Amygdala (tissue), 56 donors: ENCODE measurements at regions not wholly inside any gene's neighbourhood (a gene's known extent, or its start where the extent isn't known, plus 50 kb on each side); places are given as distances from the start of the nearest gene placed in this dataset.

ENCODE experiments used
- DNase-seq, 56 donors: peaks; one replicate each; lab custom pipeline; 2025; lab: John Stamatoyannopoulos, UW

DNA sequence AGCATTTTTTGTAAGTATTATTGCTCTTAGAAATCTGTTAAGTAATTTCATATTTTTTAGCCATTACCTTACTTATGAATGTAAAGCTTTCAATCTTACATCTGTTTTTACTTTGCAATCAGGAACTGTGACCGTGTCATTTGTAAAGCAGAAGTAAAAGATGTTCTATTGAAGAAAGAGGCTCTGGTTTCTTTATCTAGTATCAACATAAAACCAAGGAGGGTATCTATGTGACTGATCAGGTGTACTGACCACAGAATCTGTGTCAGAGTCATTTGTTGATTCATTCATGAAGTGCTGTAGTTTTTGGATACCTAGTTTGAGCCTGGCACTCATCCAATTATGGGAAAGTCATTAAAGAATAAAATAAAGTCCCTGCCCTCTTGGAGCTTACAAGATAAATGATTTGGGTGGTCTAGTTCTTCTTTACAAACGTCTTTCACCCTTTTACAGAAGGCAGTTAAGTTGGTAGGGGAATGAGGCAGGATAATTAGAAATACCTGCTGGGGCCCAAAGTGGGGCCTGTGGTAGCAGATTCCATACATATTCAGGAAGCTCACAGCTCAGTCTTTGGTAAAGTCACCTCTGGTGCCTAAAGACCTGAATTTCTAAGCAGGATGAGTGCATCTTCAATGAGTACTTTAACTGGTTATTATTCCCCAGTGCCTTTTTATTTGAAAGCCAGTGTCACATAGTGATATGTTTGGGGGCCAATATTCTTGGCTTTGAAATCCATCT, 260.6 kb upstream of the NT5C1B start:
- no peak for DNase-seq

DNA sequence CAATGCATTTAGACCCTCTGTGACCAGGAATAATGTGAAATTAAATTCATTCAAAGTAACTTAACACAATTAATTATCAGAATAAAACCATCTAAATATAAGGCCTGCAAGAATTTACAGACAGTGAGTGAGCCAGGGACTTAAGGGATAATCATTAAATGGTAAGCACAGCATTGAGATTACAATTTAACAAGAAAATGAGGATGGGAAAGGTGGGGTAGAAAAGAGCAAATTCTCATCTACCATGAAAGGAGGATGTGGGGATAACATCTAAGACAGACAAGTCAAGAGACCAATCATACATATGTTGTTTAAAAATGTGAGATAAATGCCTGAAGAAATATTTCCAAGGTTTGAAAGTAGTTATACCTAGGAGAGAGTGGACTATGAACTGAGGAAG, 259.3 kb upstream of the NT5C1B start:
- no peak for DNase-seq

DNA sequence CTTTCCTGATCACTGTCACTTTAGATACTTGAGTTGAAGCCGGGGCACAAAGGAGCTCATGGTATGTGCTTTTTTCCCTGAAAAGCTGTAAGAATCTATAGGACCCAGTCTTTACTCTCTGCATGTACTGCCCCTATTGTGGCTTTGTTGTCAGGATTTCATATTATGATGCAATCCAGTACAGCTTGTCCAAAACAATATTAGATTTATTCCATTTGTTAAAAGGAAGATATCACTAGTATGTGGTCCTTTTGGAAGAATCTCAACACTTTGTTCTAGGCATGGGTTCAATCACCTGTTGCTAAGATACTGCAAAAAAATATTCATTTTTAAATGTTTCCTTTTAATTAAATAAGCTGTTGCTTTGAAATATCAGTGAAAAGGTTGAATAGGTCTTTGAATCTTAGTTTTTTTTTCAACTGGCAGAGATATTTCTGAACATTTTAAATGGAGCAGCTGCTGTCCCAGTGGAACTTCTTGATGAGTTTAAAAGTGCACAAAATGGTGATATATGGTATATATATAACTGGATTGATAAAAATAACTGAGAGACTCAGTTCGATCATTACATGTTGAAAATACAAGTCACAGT, 256.6 kb upstream of the NT5C1B start:
- no peak for DNase-seq

DNA sequence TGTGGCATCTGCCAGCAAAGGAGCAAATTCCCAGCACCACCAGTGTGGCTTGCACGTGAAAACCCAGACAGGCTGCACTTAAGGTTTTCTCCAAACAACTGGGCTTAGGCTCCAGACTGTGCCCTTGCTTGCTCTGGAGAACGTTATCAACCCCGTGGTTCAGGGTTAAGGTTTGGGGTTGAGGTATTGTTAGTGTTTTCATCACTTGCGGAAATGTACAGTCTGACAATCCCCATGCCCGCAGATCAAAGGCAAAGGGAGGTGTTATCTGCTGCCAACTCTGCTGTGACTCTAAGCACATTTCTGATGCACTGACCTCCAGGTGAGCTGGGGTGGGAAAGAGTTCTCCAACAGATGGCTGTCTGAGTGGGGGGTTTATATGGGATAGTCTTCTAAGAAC, 253.5 kb upstream of the NT5C1B start:
- no peak for DNase-seq

DNA sequence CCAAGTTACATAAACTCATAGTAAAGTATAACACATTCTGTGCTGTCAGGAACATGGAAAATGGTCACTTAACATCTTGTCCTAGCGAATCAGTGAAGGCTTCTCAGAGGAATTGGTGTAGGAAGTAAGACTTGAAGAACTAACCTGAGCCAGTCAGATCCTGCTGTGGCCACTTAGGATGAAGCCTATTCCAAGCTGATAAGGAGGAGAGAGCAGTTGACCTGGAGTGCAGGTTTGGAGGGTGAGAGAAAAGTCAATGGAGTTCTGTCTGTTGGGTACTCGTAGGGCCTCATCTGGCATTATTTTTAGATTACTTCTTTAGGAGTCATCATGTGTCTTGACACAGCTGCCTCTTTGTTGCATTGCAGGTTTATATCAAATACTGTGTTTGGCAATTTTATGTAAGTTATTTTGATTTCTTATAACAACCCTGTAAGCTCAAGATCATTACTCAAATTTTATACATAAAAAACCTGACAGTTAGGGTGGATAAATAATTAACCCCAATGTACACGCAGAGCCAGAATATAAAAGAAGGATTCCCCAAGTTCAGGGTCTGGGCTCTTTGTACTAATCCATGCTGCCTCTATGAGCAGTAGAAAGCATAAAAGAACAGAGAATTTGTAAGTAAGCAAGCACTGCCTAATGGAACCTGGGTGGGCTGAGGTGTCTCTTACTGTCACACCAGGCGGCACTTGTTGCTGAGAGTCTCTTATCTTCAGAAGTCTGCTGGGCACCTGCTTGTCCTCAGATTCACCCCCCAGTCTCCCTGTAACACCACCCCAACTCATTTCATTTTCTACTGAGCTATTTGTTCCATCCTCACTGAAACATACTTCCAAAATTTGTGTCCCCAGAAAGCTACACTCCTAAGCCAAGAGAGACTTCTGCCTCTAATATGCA, 252.1 kb upstream of the NT5C1B start:
- DNase-seq = no peak

DNA sequence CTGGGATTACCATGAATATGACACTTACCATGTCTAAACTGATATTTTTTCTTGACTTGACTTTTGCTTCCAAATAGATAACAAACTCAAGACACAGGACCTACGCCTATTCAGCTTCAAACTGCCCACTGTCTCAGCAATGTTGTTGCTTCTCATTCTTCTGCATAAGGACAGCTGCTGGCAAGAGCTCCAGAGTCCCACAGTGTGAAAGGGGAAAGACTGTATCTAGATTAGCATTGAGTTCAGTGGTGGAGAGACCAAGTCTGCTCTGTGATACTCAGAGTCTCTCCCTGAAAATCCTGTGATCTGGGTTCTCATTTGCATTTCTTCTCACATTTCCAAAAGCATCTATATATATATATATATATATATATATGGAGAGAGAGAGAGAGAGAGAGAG, 247.9 kb upstream of the NT5C1B start:
- DNase-seq = no peak

DNA sequence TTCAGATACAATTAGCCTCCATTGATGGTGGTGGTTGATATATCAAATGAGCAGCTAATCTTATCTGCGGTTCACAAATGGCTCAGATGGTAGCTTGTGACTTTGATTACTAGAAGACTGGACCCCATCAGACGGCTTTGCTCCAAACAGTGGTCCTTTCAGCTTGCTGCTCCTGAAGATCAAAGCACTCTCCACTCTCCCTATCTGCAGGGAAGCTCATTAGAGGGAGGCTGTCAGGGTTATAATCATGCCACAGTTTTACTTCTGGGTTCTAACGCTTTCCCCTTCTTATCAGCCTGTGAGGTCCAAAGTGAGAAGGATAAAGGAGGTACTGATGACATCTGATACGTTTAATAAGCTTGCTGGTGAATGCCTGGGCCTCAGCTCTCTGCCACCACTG, 247.1 kb upstream of the NT5C1B start:
- DNase-seq = no peak

DNA sequence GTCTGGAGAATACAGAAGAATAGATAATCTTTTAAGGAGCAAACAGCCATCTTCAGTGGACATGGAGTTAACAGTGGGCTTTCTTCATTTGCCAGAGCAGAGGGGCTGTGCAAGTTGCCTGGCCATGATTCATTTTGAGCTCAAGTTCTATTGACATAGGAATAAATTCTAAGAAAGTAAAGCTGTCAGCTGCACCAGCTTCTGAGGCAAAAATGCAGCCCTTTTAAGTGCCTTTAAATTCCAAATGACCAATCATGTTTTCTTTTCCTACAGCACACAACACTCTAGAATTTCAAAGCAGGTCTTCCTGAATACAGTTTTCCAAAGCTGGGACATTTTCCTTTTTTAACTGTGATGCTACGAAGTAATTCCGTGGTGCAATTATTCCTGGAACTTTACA, 246.4 kb upstream of the NT5C1B start:
- DNase-seq = no peak

DNA sequence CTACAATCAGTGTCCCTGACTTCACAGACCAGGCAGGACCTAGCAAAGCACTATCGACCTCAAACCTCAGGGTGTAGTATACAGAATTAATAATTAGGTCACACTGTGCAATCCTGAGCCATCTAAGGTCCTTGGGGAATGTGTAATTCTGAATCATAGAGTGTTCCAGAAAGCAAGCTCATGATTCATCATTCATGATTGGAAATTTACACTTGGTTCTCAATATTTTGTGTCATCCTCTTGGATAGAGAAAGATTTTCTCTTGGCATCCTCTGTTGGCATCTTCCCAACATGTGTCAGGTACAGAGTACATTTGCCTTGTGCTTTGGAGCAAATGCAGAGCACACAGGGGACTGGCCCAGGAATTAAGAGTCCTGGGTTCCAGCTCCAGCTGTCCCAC, 245.0 kb upstream of the NT5C1B start:
- DNase-seq = no peak

DNA sequence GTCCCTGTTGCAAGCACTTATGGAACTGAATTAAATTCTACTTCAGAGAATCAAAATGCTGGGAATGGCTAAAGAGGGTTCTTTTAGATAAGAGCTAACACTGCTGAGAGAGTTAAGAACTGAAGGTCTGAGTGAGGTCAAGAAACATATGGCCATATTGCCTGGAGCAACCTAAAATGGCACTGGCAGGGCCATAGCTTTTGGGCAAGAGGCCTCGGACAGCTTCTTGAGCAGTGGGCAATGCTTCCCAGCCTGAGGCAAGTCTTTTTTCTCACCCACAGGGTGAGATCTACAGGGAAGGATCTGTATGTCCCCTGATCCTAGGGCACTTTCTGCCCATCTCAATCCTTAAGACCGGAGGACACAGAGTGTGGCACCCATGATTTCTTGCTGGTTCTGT, 244.6 kb upstream of the NT5C1B start:
- DNase-seq = no peak

DNA sequence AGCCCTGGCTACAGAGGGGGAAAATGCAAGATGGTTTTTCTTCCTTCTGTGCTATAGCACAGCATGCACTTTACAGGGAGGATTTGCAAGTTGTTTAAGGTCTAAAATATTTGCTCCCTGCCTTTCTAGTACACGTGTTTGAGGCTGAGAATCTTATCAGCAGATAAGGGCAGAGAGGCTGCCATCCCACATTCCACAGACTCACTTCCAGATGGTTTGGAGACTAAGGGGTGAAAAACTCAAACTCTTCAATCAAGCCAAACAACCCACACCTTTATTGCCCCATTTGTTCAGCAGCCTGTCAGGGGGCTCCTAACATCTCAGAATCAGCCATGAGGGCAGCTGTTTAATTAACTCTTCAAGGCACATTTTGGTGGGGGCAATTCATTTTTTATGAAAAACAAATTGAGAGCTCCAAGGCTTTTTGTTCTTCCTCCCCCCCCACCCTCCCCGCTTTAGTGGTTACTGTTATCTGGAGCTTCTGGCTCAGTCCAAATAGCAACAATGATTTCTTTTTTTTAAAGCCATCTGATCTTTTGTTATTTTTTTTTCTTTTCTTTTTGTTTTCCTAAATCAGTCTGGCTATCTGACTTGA, 242.6 kb upstream of the NT5C1B start:
- DNase-seq = no peak

DNA sequence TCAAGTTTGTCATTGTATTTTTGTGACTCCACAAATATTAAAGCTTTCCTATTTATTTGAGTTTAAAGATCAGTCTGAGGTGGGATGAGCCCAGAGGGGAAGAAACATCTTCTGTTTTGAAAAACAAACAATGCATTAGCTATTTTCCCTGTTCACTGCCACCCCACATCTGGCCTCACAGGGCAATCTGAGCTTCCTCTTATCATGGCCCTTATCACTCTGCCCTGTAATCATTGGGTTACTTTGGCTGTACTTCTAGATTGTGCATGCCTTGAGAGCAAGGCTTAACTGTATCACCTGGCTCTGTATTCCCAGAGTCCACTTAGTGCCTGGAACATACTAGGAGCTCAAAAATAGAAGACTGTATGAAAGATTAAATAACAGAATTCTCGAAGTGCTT, 241.6 kb upstream of the NT5C1B start:
- DNase-seq = no peak

DNA sequence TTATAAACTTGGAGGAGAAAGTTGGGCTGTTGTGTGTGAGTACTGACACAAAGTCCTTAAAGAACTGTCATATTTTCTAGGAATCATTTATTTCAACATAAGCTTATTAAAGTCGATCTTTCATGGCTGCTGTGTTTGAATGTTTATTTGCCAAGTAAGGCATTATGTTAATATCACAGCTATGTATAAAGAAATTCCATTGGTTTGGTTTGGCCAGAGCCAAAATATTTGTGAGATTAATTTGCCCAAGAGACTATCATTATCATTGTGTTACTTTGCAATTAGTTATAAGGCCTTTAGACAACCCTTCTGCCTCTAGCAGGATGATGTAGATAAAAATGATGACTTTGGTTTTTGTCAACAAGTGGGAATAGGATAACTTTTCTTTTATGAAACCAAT, 240.6 kb upstream of the NT5C1B start:
- no peak for DNase-seq

DNA sequence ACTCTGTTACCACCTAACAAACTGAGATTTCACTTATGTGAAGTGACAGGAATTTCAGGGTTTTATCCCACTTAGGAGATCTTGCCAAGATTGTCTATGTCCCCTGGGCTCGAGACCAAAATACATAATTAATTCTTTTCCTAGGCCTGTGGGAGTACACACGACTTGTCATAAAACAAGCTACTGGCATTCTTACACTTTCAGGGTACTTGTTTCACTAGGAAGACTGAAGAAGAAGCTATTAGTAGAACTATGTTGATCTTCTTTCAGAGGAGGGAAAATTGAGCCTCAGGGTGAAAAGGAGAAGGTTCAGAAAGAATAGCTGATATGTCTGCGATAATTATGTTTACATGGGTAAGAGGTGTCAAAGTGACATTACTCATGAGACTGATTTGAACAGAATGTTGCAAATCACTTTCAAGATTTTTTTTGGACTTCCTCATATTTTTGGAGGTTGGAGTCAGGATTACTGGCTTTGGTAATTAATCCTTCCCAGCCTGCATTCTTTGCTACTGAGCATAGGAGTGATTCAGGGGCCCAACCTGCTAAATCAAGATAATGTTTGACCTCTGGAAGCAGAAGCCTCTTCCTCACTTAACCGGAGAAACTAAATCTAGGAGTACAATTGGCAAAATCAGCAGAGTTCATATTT, 240.0 kb upstream of the NT5C1B start:
- no peak for DNase-seq

DNA sequence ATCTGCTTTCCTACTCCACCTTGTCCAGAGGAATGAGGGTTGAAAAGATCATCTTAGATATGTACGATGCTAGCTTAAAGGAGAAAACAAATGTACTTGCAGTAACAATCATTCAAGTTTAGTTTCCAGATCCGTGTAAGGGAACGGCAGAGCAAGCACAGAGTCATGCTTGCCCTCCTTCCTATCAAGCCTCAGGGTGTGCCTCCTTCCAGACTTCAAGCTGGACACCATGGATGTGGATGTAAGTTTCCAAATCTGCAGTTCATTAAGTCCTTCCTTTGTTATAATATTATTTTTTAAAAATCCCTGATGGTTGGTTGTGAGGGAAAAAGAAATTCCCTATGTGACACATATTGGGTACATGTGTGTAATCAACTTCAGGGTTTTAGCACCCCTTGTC, 238.9 kb upstream of the NT5C1B start:
- no peak for DNase-seq

DNA sequence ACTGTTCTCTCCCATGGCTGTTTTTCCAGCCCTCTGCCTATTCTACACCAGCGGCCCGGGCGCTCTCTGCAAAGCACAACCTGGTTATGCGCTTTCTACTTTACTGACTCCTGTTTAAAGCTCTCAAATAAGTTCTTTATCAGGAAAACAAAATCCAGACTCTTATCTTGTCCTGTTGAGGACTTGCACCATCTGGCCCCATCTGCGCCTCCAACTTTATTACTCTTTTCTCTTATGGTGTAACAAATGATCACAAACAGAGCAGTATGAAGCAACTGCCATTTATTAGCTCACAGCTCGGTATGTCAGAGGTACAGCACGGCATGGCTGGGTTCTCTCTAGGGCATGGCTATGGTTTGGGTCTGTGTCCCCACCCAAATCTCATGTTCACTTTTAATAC, 236.5 kb upstream of the NT5C1B start:
- no peak for DNase-seq

DNA sequence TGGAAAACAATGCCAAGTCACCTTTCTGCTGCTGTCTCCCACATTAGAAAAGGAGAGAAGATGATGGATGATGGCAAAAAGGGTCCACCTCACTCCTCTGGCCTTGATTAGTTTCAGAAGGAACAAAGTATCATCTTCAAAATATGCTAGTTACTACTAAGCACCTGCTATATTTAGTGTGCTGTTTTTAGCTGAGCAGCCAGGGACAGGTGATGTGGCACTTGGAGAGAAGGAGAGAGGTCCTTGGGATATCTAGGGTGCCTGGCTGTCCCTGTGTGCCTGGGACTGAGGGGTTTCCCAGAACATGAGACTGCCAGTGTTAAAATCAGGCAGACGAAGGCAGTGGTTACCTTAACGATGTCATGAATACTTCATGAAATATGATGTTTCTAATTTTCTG, 235.5 kb upstream of the NT5C1B start:
- no peak for DNase-seq

DNA sequence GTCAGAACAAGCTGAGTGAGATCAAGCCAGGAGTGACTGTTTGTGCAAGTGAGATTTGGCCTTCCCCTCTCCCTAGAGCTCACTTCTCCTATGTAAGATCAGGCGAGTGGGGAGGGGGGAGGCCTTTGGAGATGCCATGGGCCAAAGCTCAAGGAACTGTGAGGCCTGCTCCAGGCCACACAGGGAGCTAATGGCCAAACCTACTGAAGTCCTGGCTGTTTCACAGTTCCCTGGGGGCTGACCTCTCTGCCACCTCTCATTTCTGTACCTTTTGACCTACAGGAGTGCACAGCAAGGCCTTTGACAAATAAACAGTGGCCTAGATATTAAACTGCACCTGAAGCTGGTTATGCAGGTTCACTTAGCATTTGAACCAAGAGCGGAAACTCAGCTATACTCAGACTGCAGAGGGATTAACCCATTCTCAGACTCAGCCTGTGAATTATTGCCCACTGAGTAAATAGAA, 235.0 kb upstream of the NT5C1B start:
- no peak for DNase-seq

DNA sequence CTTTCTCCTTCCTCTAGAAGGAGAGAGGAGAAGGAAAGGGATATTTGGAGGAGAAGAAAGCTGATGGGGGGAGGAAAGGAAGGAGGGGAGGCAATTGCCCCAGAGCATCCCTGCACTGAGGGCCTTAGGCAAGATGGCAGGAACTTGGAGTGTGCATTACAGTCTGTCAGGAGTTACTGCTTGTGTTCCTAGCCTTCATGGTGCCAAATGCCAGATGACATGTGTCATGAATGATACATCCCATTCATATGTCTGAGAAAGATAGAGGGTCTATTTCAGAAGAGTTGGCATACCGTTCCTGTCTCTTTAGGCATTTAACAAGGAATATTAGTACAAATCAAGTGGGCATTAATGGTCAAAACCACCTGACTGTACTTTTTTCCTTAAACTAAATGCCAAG, 232.1 kb upstream of the NT5C1B start:
- no peak for DNase-seq

DNA sequence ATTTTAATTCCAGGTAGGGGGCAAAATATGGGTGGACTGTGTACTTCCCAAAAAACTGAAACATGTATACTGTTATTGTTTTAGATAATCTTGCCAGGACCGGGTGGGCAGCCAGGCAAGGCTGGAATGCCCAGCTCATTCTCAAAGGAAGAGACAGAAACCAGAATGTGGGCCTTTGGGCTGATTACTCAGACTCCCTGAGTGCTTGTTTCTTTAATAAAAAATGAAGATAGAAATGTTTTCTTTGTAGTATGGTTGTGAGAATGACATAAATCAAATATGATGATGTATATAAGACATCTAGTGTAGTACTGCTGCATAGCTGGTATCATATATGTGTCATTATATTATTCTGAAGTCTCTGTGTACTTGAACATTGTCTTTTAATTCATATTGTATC, 231.6 kb upstream of the NT5C1B start:
- no peak for DNase-seq

DNA sequence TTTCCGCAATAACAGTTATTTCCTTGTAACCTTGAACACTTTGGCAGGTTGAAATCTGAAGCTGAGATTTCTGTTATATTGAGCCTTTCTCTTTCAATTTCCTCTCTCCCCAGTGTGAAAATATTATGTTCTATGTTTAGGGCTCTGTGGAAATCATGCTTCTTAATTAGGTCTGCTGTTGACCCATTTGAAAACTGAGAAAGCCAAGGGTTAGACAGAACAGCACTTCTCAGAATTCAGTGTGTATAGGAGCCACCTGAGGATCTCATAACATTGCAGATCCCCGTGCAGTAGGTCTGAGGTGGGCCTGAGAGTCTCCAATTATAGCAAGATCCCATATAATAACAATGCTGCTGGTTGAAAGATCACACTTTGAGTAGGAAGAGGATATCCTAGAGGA, 230.2 kb upstream of the NT5C1B start:
- no peak for DNase-seq
